H1 (cell line): ENCODE measurements at regions not wholly inside any gene's neighbourhood (a gene's known extent, or its start where the extent isn't known, plus 50 kb on each side); places are given as distances from the start of the nearest gene placed in this dataset.

Source experiments
- CTCF ChIA-PET: fragments of 300-600 bp; sonication (Branson Sonifier 250); formaldehyde crosslinking; loops from one replicate; lab custom pipeline; 2021; ENCODE audit not compliant: partially characterized antibody; lab: Charles Lee
- POLR2A ChIA-PET: fragments of 300-600 bp; sonication (Branson Sonifier 250); formaldehyde crosslinking; loops from one replicate; lab custom pipeline; 2021; ENCODE audit warnings: inconsistent platforms; ENCODE audit not compliant: partially characterized antibody; lab: Charles Lee
- DNase-seq, 2 experiments: peaks; one replicate each; pipeline versions ENCODE4 v3.0.0 to v3.0.0-alpha.2; 2010 to 2022; ENCODE audit warnings: low spot score in 2 of 2, low read depth in 1 of 2, mixed read lengths in 1 of 2
- FAIRE-seq: peaks from 2 replicates; lab custom pipeline; 2011; peaks lifted over from hg19 to GRCh38; lab: Jason Lieb, UNC
- H2AFZ ChIP-seq: 2 replicates; pipeline ENCODE4 v1.8.1; 2012; ENCODE audit warnings: low read length, inconsistent platforms
- H2AK5ac ChIP-seq: 2 replicates; pipeline ENCODE4 v1.6.1; 2013; ENCODE audit warnings: low read depth, low read length
- H2BK120ac ChIP-seq: replicated peaks from 2 replicates; pipeline ENCODE3; 2013; ENCODE audit warnings: low read depth, low read length, inconsistent platforms
- H2BK12ac ChIP-seq: 2 replicates; pipeline ENCODE4 v1.6.1; 2013; ENCODE audit warnings: low read depth, low read length
- H2BK15ac ChIP-seq: 2 replicates; pipeline ENCODE4 v1.6.1; 2013; ENCODE audit warnings: low read length
- H2BK20ac ChIP-seq: 2 replicates; pipeline ENCODE4 v1.6.1; 2013; ENCODE audit warnings: low read length
- H2BK5ac ChIP-seq: 2 replicates; pipeline ENCODE4 v1.6.1; 2013; ENCODE audit warnings: low read depth, low read length
- H3K14ac ChIP-seq: 2 replicates; pipeline ENCODE4 v1.6.1; 2013; ENCODE audit warnings: inconsistent platforms; ENCODE audit not compliant: insufficient read length
- H3K18ac ChIP-seq: 2 replicates; pipeline ENCODE4 v1.6.1; 2013; ENCODE audit warnings: low read length; ENCODE audit errors: extremely low read depth
- H3K23ac ChIP-seq: 2 replicates; pipeline ENCODE4 v1.6.1; 2013; ENCODE audit warnings: inconsistent platforms; ENCODE audit not compliant: insufficient read length
- H3K23me2 ChIP-seq: 2 replicates; pipeline ENCODE4 v1.6.1; 2013; ENCODE audit warnings: low read depth, low read length
- H3K27ac ChIP-seq: 2 replicates; pipeline ENCODE4 v1.6.1; 2011; ENCODE audit warnings: low read depth, low read length, inconsistent platforms
- H3K27me3 ChIP-seq, 4 experiments: replicated peaks in 1 of 4; 1 replicate in 1 of 4; 2 replicates in 3 of 4; pipeline versions ENCODE4 v1.6.1 to v1.8.1; 2011 to 2013; ENCODE audit warnings: low read length in 3 of 4, mild to moderate bottlenecking in 3 of 4, inconsistent platforms in 2 of 4, mixed read lengths in 2 of 4, moderate library complexity in 1 of 4; ENCODE audit not compliant: control insufficient read depth in 3 of 4, insufficient read depth in 3 of 4; ENCODE audit errors: extremely low read depth in 1 of 4
- H3K36me3 ChIP-seq, 4 experiments: 2 replicates each; pipeline versions ENCODE4 v1.6.1 to v1.8.1; 2011 to 2013; ENCODE audit warnings: mild to moderate bottlenecking in 4 of 4, low read length in 3 of 4, moderate library complexity in 2 of 4, control low read depth in 1 of 4, inconsistent platforms in 1 of 4; ENCODE audit not compliant: insufficient read depth in 4 of 4, control insufficient read depth in 2 of 4
- H3K4ac ChIP-seq: replicated peaks from 2 replicates; pipeline ENCODE3; 2013; ENCODE audit warnings: low read length, low read depth, mixed read lengths, inconsistent platforms; ENCODE audit not compliant: insufficient read length
- H3K4me1 ChIP-seq, 4 experiments: replicated peaks in 1 of 4; 1 replicate in 1 of 4; 2 replicates in 3 of 4; pipeline versions ENCODE4 v1.6.1 to v1.8.1; 2011 to 2013; ENCODE audit warnings: low read length in 3 of 4, inconsistent platforms in 2 of 4, mixed read lengths in 1 of 4; ENCODE audit not compliant: insufficient read depth in 4 of 4, control insufficient read depth in 3 of 4
- H3K4me2 ChIP-seq, 2 experiments: 2 replicates each; pipeline versions ENCODE4 v1.6.1 to v1.8.1; 2011 to 2013; ENCODE audit warnings: low read depth in 2 of 2, low read length in 2 of 2, control low read depth in 1 of 2, inconsistent platforms in 1 of 2, mild to moderate bottlenecking in 1 of 2; ENCODE audit not compliant: insufficient read depth in 1 of 2
- H3K4me3 ChIP-seq, 4 experiments: fragments of 200-600, 300-600 bp in 1 of 4; sonication (generic), shearing (Covaris generic), sonication (Bioruptor Twin) in 1 of 4; 2 replicates each; pipeline versions ENCODE4 v1.5.1 to v1.8.1; 2011 to 2016; ENCODE audit warnings: low read length in 4 of 4, low read depth in 3 of 4, control low read depth in 2 of 4, inconsistent platforms in 2 of 4, mild to moderate bottlenecking in 2 of 4, mixed read lengths in 1 of 4, moderate library complexity in 1 of 4; ENCODE audit not compliant: insufficient read depth in 2 of 4; ENCODE audit errors: extremely low read depth in 1 of 4
- H3K56ac ChIP-seq: replicated peaks from 2 replicates; pipeline ENCODE3; 2013; ENCODE audit warnings: low read depth, mild to moderate bottlenecking, mixed read lengths, low read length, inconsistent platforms; ENCODE audit not compliant: insufficient read length
- H3K79me1 ChIP-seq: 2 replicates; pipeline ENCODE4 v1.6.1; 2013; ENCODE audit warnings: low read depth, low read length, control low read depth
- H3K79me2 ChIP-seq, 2 experiments: 2 replicates each; pipeline versions ENCODE4 v1.6.1 to v1.8.1; 2012 to 2013; ENCODE audit warnings: low read length in 2 of 2, mild to moderate bottlenecking in 2 of 2, inconsistent platforms in 1 of 2; ENCODE audit not compliant: insufficient read depth in 2 of 2, control insufficient read depth in 1 of 2
- H3K9ac ChIP-seq, 4 experiments: replicated peaks in 1 of 4; 1 replicate in 1 of 4; 2 replicates in 3 of 4; pipeline versions ENCODE4 v1.6.1 to v1.8.1; 2011 to 2013; ENCODE audit warnings: low read depth in 3 of 4, low read length in 3 of 4, control low read depth in 2 of 4, mild to moderate bottlenecking in 2 of 4, moderate library complexity in 2 of 4, inconsistent platforms in 1 of 4; ENCODE audit errors: extremely low read depth in 1 of 4
- H3K9me3 ChIP-seq, 2 experiments: 2 replicates each; pipeline versions ENCODE4 v1.6.1 to v1.8.1; 2012 to 2013; ENCODE audit warnings: mild to moderate bottlenecking in 2 of 2, moderate library complexity in 2 of 2, control low read depth in 1 of 2, inconsistent platforms in 1 of 2, low read depth in 1 of 2, low read length in 1 of 2, mixed read lengths in 1 of 2; ENCODE audit not compliant: insufficient read depth in 2 of 2
- H4K20me1 ChIP-seq, 2 experiments: replicated peaks in 1 of 2; 2 replicates each; pipeline versions ENCODE3 to v1.8.1; 2011 to 2013; ENCODE audit warnings: inconsistent platforms in 2 of 2, low read length in 2 of 2, mild to moderate bottlenecking in 1 of 2; ENCODE audit not compliant: insufficient read depth in 2 of 2, control insufficient read depth in 1 of 2
- H4K5ac ChIP-seq: 2 replicates; pipeline ENCODE4 v1.6.1; 2013; ENCODE audit warnings: low read length, low read depth, mixed read lengths, inconsistent platforms; ENCODE audit not compliant: insufficient read length
- H4K8ac ChIP-seq: 2 replicates; pipeline ENCODE4 v1.8.0; 2013; ENCODE audit warnings: mild to moderate bottlenecking, moderate library complexity, low read length, inconsistent platforms; ENCODE audit not compliant: insufficient read depth; ENCODE audit errors: extremely low read depth
- H4K91ac ChIP-seq: replicated peaks from 2 replicates; pipeline ENCODE3; 2013; ENCODE audit warnings: low read length, mixed read lengths, inconsistent platforms; ENCODE audit not compliant: insufficient read length
- BACH1 ChIP-seq: IDR thresholded peaks from 2 replicates; pipeline ENCODE4 v1.6.1; 2012; ENCODE audit warnings: low read length, improper control_type of control experiment
- CREB1 ChIP-seq: IDR thresholded peaks from 2 replicates; pipeline ENCODE4 v1.6.1; 2012; ENCODE audit warnings: inconsistent platforms
- EGR1 ChIP-seq: IDR thresholded peaks from 2 replicates; pipeline ENCODE4 v1.6.1; 2011; ENCODE audit warnings: low read depth, low read length, borderline replicate concordance
- GTF2F1 ChIP-seq: IDR thresholded peaks from 2 replicates; pipeline ENCODE4 v1.6.1; 2012; ENCODE audit warnings: low read depth, low read length, improper control_type of control experiment, borderline replicate concordance
- HDAC6 ChIP-seq: IDR thresholded peaks from one replicate; pipeline ENCODE4 v1.7.1; 2012; ENCODE audit warnings: low read depth, mild to moderate bottlenecking, inconsistent platforms, low read length, moderate library complexity
- POLR2AphosphoS5 ChIP-seq: IDR thresholded peaks from 2 replicates; pipeline ENCODE4 v1.6.1; 2011; ENCODE audit warnings: low read depth, low read length
- RFX5 ChIP-seq: IDR thresholded peaks from 2 replicates; pipeline ENCODE4 v1.6.1; 2011; ENCODE audit warnings: low read depth, low read length, improper control_type of control experiment, borderline replicate concordance
- SIN3A ChIP-seq, 2 experiments: IDR thresholded peaks in 1 of 2; conservative IDR thresholded peaks in 1 of 2; 2 replicates each; pipeline ENCODE4 v1.6.1; 2011 to 2012; ENCODE audit warnings: low read length in 2 of 2, improper control_type of control experiment in 1 of 2, low read depth in 1 of 2, mild to moderate bottlenecking in 1 of 2
- SIRT6 ChIP-seq: IDR thresholded peaks from one replicate; pipeline ENCODE4 v1.7.1; 2012; ENCODE audit warnings: low read length, inconsistent platforms
- TAF7 ChIP-seq: optimal IDR thresholded peaks from 2 replicates; pipeline ENCODE3; 2011; ENCODE audit warnings: low read depth, mild to moderate bottlenecking, inconsistent platforms, low read length, moderate library complexity, borderline replicate concordance
- TBP ChIP-seq: IDR thresholded peaks from 2 replicates; pipeline ENCODE4 v1.6.1; 2011; ENCODE audit warnings: low read depth, low read length, improper control_type of control experiment
- TCF12 ChIP-seq: IDR thresholded peaks from 2 replicates; pipeline ENCODE4 v1.6.1; 2011; ENCODE audit warnings: low read depth, mild to moderate bottlenecking, low read length
- WGBS, 2 experiments: shearing (Covaris generic) in 1 of 2; methylation state at CpG; one replicate each; pipeline versions ENCODE4 v1.1.6 to v1.1.7; 2013 to 2015; ENCODE audit warnings: low lambda C conversion rate in 2 of 2, mixed read lengths in 2 of 2, inconsistent platforms in 1 of 2, low coverage in 1 of 2, missing lambda C conversion rate in 1 of 2; ENCODE audit not compliant: insufficient replicate concordance in 2 of 2, insufficient coverage in 1 of 2, insufficient read length in 1 of 2; ENCODE audit errors: extremely low coverage in 1 of 2, missing lambda C conversion rate in 1 of 2; 5-methylcytosine and 5-hydroxymethylcytosine counted together
- TF ChIP-seq, protein P1 (sequence below): IDR thresholded peaks from 2 replicates; pipeline ENCODE4 v1.6.1; 2012; ENCODE audit warnings: inconsistent platforms
- TF ChIP-seq, protein P2 (sequence below): IDR thresholded peaks from 2 replicates; pipeline ENCODE4 v1.6.1; 2011; ENCODE audit warnings: low read depth, mild to moderate bottlenecking, low read length; ENCODE audit not compliant: insufficient read depth

DNA sequence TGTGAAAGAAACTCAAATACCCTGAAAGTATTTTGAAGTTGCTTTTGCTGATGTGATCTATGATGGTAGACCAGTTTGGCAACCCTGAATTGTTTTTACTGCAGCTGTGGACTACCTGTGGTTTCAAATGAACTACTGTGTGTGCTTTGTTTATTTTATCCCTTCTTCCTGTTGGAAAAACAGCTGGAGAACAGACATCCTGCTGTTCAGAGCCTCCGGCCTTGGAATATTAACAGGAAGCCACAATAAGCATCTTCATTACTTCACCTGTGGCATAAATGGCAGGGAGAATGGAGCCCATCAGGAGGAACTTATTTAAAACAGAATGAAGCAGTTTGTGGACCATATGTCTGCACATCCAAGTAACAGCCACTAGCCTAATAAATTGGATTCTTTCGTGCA, 104.8 kb downstream of the DUSP6 start:
- H4K20me1 ChIP-seq = no peaks in the 10 kb centered on the region
- POLR2A ChIA-PET = interaction anchor here (0.9 to 1.1 kb wide), 2 partner anchors 22 to 102 kb away, joined by 3 read pairs; no protein-coding TSS in a partner anchor
- TF ChIP-seq SIRT6 = no peak
- TF ChIP-seq SIN3A (conservative IDR thresholded peaks at IDR 0.05 in 1 of 2, IDR thresholded peaks at IDR 0.05 in 1 of 2; ENCODE audit: low read depth in 1 of 2, low read length in 2 of 2) = no peak
- TF ChIP-seq CREB1 = no peak
- no peak for TF ChIP-seq POLR2AphosphoS5
- no peak for TF ChIP-seq RFX5
- peak; percentile 19 for TF ChIP-seq TAF7
- peak; percentile 83 for TF ChIP-seq EGR1
- TF ChIP-seq TCF12 = peak; percentile 93
- TF ChIP-seq, protein P1, sequence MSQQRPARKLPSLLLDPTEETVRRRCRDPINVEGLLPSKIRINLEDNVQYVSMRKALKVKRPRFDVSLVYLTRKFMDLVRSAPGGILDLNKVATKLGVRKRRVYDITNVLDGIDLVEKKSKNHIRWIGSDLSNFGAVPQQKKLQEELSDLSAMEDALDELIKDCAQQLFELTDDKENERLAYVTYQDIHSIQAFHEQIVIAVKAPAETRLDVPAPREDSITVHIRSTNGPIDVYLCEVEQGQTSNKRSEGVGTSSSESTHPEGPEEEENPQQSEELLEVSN = no peak
- no peak for TF ChIP-seq TBP
- no peak for TF ChIP-seq BACH1
- TF ChIP-seq HDAC6 = no peak
- TF ChIP-seq, protein P2, sequence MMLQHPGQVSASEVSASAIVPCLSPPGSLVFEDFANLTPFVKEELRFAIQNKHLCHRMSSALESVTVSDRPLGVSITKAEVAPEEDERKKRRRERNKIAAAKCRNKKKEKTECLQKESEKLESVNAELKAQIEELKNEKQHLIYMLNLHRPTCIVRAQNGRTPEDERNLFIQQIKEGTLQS = no peak
- no peak for TF ChIP-seq GTF2F1

More for the DNA sequence above, 104.8 kb downstream of the DUSP6 start:
- no peak overlapping the region for H2BK20ac ChIP-seq
- no peak overlapping the region for H2BK120ac ChIP-seq
- no peak overlapping the region for H3K56ac ChIP-seq
- no peak overlapping the region for H2BK5ac ChIP-seq
- H2BK12ac ChIP-seq = no peak overlapping the region
- no peak overlapping the region for H4K5ac ChIP-seq
- H3K36me3 ChIP-seq = no peaks in the 10 kb centered on the region
- H3K27me3 ChIP-seq = peaks cover 0 to 2% (median under 1%) of the 10 kb centered on the region in 4 experiments; a peak in 4 of 7 replicates
- H4K91ac ChIP-seq = no peak overlapping the region
- no peaks in the 10 kb centered on the region for H3K79me2 ChIP-seq
- H2BK15ac ChIP-seq = no peak overlapping the region
- no peaks in the 10 kb centered on the region for H3K23me2 ChIP-seq
- no peak overlapping the region for H2AFZ ChIP-seq
- CTCF ChIA-PET = interaction anchor here (1.6 kb wide), 1 partner anchor 214 kb away, joined by 9 read pairs; no protein-coding TSS in a partner anchor
- H3K27ac ChIP-seq = no peak overlapping the region
- no peak overlapping the region for H3K4ac ChIP-seq
- H3K4me3 ChIP-seq = peak overlapping the region in 1 of 4 experiments; percentile 4; a peak in 1 of 8 replicates
- no peaks in the 10 kb centered on the region for H3K9me3 ChIP-seq
- 13% methylated on average over 2 of the region's 2 CpGs; no CpG with 5 or more reads in 1 of the 2 experiments for WGBS, 2 experiments
- no peak for DNase-seq
- H3K79me1 ChIP-seq = no peaks in the 10 kb centered on the region
- peaks cover 0 to 15% (median 5%) of the 10 kb centered on the region in 4 experiments; a peak in 4 of 7 replicates for H3K4me1 ChIP-seq
- H2AK5ac ChIP-seq = no peak overlapping the region
- H3K9ac ChIP-seq = no peak overlapping the region
- H3K4me2 ChIP-seq = peak overlapping the region in 1 of 2 experiments; percentile 39; a peak in 1 of 4 replicates
- H3K23ac ChIP-seq = no peak overlapping the region
- H3K14ac ChIP-seq = no peak overlapping the region
- no peak overlapping the region for H4K8ac ChIP-seq
- H3K18ac ChIP-seq = no peak overlapping the region
- peak; percentile 19 for FAIRE-seq
